Frontal cortex (tissue), 3 donors: ENCODE measurements at regions not wholly inside any gene's neighbourhood (a gene's known extent, or its start where the extent isn't known, plus 50 kb on each side); places are given as distances from the start of the nearest gene placed in this dataset.
A peak's percentile ranks its signal among the peaks of the same experiment; 100 is the strongest.

ENCODE experiments used
- DNase-seq, 2 donors: peaks; one replicate each; pipeline ENCODE4 v3.0.0; 2012; ENCODE audit warnings: low spot score in 2 of 2
- FAIRE-seq: peaks from 2 replicates; lab custom pipeline; 2012; peaks lifted over from hg19 to GRCh38; lab: Jason Lieb, UNC
- donor health status: control.
- donor health status: control.
- donor health status: control.

- no peak for FAIRE-seq
- no peak for DNase-seq
Observed at GRCh38 chr2:15829091-15829801, 111.1 kb upstream of the MYCN start.

GRCh38 chr2:15829985-15830384, 110.4 kb upstream of the MYCN start:
- FAIRE-seq (no peak), DNase-seq (no peak)

DNA sequence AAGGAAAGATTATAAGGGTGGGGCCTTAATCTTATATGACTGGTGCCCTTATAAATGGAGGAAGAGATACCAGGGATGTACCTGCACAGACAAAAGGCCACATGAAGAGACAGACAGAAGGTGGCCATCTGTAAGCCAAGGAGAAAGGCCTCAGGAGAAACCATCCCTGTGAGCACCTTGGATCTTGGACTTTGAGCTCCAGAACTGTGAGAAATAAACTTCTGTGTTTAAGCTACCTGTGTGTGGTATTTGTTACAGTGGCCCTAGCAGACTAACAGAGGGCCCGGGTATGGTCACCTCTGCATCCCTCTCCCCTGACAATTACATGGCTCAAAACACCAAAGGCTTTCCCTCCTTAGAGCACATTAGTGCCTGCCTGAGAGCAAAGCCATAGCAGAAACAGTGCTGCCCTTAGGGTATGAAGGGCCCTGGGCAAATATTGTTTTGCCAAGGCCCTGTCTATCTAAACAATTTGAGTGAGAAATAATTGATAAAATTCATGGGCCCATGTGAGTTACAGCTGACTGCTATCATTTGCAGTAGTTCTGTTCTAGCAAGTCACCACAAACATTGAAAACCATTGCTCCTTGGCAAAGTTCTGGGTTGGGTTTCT, 109.3 kb upstream of the MYCN start:
- no peak for FAIRE-seq
- no peak for DNase-seq

GRCh38 chr2:15832030-15832709, 108.2 kb upstream of the MYCN start:
- FAIRE-seq: no peak
- no peak for DNase-seq

GRCh38 chr2:15832849-15833680, 107.3 kb upstream of the MYCN start:
- DNase-seq: no peak
- FAIRE-seq: no peak

GRCh38 chr2:15833731-15834130, 106.6 kb upstream of the MYCN start:
- FAIRE-seq: no peak
- no peak for DNase-seq

DNA sequence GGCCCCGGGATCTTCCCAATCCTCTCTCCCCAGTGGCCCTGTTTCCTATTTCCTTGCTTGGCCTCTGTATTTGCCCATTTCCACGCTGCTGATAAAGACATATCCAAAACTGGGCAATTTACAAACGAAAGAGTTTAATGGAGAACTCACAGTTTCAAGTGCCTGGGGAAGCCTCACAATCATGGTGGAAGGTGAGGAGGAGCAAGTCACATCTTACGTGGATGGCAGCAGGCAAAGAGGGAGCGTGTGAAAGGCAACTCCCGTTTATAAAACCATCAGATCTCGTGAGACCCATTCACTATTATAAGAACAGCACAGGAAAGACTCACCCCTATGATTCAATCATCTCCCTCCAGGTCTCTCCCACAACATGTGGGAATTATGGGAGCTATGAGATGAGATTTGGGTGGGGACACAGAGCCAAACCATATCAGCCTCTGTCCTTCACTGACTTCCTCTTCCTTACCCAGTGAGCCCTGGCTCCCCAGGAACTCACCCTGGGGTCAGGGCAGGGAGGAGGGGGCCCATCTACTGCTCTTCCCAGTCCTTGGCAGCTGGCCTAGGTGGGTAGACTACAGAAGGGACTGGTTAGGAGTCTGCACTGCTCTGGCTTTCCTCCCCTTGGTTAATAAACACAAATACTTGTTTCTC, 105.8 kb upstream of the MYCN start:
- FAIRE-seq: no peak
- no peak for DNase-seq

DNA sequence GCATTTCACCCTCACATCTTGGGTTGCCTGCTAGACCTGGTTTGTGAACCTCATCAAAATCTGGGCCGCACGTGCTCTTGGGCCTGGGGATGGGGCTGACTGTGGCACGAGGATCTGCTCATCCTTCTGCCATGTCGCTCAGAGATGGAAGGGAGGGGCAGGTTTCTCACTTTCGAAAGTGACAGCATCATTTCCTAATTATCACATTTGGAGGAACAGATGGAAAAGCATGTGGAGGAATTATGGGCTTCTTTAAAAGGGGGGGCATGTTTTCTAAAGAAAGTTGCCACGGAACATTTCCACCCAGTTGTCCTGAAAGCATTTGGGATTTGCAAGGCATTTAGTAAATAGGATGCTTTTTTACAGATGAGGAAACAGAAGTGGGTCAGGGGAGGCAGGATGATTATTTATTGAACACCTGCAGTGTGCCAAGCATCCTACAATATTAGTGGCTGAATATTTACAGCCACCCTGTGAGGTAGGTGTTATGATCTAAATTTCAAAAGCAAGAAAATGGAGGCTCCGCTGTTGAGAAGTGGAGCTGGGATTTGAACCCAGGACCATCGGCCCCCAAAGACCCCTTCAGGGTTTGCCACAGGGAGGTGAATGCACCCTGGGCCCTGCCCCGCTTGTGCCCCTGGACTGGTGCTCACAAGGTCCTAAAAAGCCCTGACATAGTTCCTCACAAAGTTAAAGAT, 104.2 kb upstream of the MYCN start:
- FAIRE-seq (no peak), DNase-seq (no peak)

GRCh38 chr2:15836689-15837610, 103.4 kb upstream of the MYCN start:
- no peak for FAIRE-seq
- no peak for DNase-seq

GRCh38 chr2:15838481-15839090, 101.8 kb upstream of the MYCN start:
- FAIRE-seq: no peak
- no peak for DNase-seq

GRCh38 chr2:15839426-15840124, 100.8 kb upstream of the MYCN start:
- DNase-seq (no peak), FAIRE-seq (no peak)

GRCh38 chr2:15840148-15840547, 100.2 kb upstream of the MYCN start:
- no peak for FAIRE-seq

DNA sequence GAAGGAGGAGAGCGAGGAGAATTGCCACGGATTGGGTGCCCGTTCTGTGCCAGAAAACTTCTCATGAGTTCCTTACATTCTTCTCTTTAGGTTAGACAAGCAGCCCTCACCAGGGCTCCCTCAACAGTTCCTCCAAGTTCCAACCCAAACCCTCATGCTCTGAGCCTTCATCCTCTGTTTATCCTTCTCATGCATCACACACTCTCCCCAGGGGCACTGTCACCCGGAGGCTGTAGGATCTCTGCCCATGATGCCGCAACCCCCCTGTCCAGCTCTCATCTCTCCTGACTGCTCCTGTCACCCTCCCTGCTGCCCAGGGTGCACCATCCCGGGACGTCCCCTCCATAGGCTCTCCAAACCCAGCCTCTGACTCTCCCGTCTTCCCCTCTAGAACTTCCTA, 99.4 kb upstream of the MYCN start:
- DNase-seq (no peak), FAIRE-seq (no peak)

More at GRCh38 chr2:15840148-15840547, 100.2 kb upstream of the MYCN start:
- DNase-seq: no peak

GRCh38 chr2:15841776-15842560, 98.4 kb upstream of the MYCN start:
- no peak for FAIRE-seq

GRCh38 chr2:15842758-15843666, 97.3 kb upstream of the MYCN start:
- FAIRE-seq (no peak), DNase-seq (peak in 1 of 2 donors; percentile 39)

More at GRCh38 chr2:15841776-15842560, 98.4 kb upstream of the MYCN start:
- DNase-seq: no peak
